HG02623 (cell line): ENCODE measurements at regions not wholly inside any gene's neighbourhood (a gene's known extent, or its start where the extent isn't known, plus 50 kb on each side); places are given as distances from the start of the nearest gene placed in this dataset.
"Not testable (repeated sequence)": the region's sequence is repeated elsewhere in the genome, so short reads cannot be mapped to it uniquely, and the experiment has no call there.

Experiments used
- ATAC-seq: cut with Tn5 transposase; IDR thresholded peaks from one replicate; pipeline ENCODE4 v1.9.1; 2021; ENCODE audit warnings: moderate library complexity; ENCODE audit not compliant: unreplicated experiment

- no peak for ATAC-seq
Observed at GRCh38 chrX:964831-965416, 247.5 kb downstream of the CRLF2 start.

GRCh38 chrX:960821-961220, 251.6 kb downstream of the CRLF2 start:
- no peak for ATAC-seq

- ATAC-seq = no peak
Observed at GRCh38 chrX:959595-959994, 252.9 kb downstream of the CRLF2 start.

- ATAC-seq = not testable (repeated sequence)
Observed at GRCh38 chrX:955168-955781, 257.2 kb downstream of the CRLF2 start.

GRCh38 chrX:953879-954482, 258.5 kb downstream of the CRLF2 start:
- no peak for ATAC-seq

GRCh38 chrX:952816-953215, 259.6 kb downstream of the CRLF2 start:
- ATAC-seq = no peak

GRCh38 chrX:947262-947661, 265.2 kb downstream of the CRLF2 start:
- ATAC-seq = not testable (repeated sequence)

GRCh38 chrX:943035-943434, 269.4 kb downstream of the CRLF2 start:
- ATAC-seq = no peak

- ATAC-seq = no peak
Observed at GRCh38 chrX:940691-941090, 271.8 kb downstream of the CRLF2 start.

GRCh38 chrX:936979-937769, 275.3 kb downstream of the CRLF2 start:
- ATAC-seq = no peak

- ATAC-seq = no peak
Observed at GRCh38 chrX:933611-934010, 278.8 kb downstream of the CRLF2 start.

GRCh38 chrX:928606-929005, 283.8 kb downstream of the CRLF2 start:
- ATAC-seq = no peak

GRCh38 chrX:926991-927390, 285.5 kb downstream of the CRLF2 start:
- no peak for ATAC-seq

- no peak for ATAC-seq
Observed at GRCh38 chrX:926070-926469, 286.4 kb downstream of the CRLF2 start.

- ATAC-seq = no peak
Observed at GRCh38 chrX:925652-926061, 286.8 kb downstream of the CRLF2 start.

GRCh38 chrX:925094-925493, 287.4 kb downstream of the CRLF2 start:
- no peak for ATAC-seq

GRCh38 chrX:924017-924416, 288.4 kb downstream of the CRLF2 start:
- ATAC-seq = no peak

- ATAC-seq = no peak
Observed at GRCh38 chrX:920234-920799, 289.7 kb downstream of the SHOX start.

- ATAC-seq = no peak
Observed at GRCh38 chrX:916230-916599, 285.6 kb downstream of the SHOX start.

GRCh38 chrX:915427-916229, 285.0 kb downstream of the SHOX start:
- ATAC-seq = no peak

GRCh38 chrX:914206-914605, 283.6 kb downstream of the SHOX start:
- ATAC-seq = no peak
